Breast epithelium (tissue), 4 donors: ENCODE measurements at regions not wholly inside any gene's neighbourhood (a gene's known extent, or its start where the extent isn't known, plus 50 kb on each side); places are given as distances from the start of the nearest gene placed in this dataset.

Experiments used
- DNase-seq, 2 donors: peaks; one replicate each; pipeline ENCODE4 v3.0.0-alpha.2; 2019; ENCODE audit warnings: low spot score in 2 of 2
- H3K27ac ChIP-seq, 2 donors: fragments of 200-600 bp; sonication (generic) in 1 of 2; one replicate each; pipeline ENCODE4 v1.5.1; 2016 to 2019; ENCODE audit warnings: mild to moderate bottlenecking in 1 of 2
- H3K27me3 ChIP-seq, 2 donors: fragments of 200-600 bp; sonication (generic) in 1 of 2; one replicate each; pipeline versions ENCODE4 v1.5.1 to v1.6.0; 2017 to 2019; ENCODE audit warnings: control low read depth in 1 of 2, mild to moderate bottlenecking in 1 of 2
- H3K36me3 ChIP-seq: fragments of 200-600 bp; one replicate; pipeline ENCODE4 v1.5.1; 2019
- H3K4me1 ChIP-seq, 2 donors: fragments of 200-600 bp; sonication (generic); one replicate each; pipeline ENCODE4 v1.5.1; 2016 to 2019; ENCODE audit warnings: control low read depth in 1 of 2
- H3K4me3 ChIP-seq, 3 donors: fragments of 200-600 bp; sonication (generic); 1 replicate in 2 of 3; 2 replicates in 1 of 3; pipeline ENCODE4 v1.5.1; 2016 to 2019; ENCODE audit warnings: mild to moderate bottlenecking in 3 of 3, moderate library complexity in 2 of 3
- H3K9me3 ChIP-seq, 2 donors: fragments of 200-600 bp; sonication (generic) in 1 of 2; one replicate each; pipeline ENCODE4 v1.5.1; 2016 to 2019; ENCODE audit warnings: control low read depth in 1 of 2
- CTCF ChIP-seq, 3 donors: fragments of 450-650 bp; IDR thresholded peaks; one replicate each; pipeline ENCODE4 v1.5.1; 2016 to 2017; ENCODE audit warnings: antibody characterized with exemption in 3 of 3, mild to moderate bottlenecking in 3 of 3, moderate library complexity in 3 of 3
- POLR2A ChIP-seq: fragments of 450-650 bp; IDR thresholded peaks from one replicate; pipeline ENCODE4 v1.6.1; 2016; ENCODE audit warnings: antibody characterized with exemption, mild to moderate bottlenecking, moderate library complexity
- POLR2AphosphoS5 ChIP-seq, 3 donors: sonication (generic); formaldehyde crosslinking; IDR thresholded peaks; one replicate each; pipeline ENCODE4 v1.6.1; 2017; ENCODE audit warnings: antibody characterized with exemption in 3 of 3
- intact Hi-C: fragments of 100-400 bp; cut with DNase I; formaldehyde crosslinking; loops from one replicate; pipeline ENCODE4 v1.15.1; 2023; ENCODE audit warnings: low total_unique reads

GRCh38 chr18:34094148-34094547 is 130.6 kb downstream of the NOL4 start:
- no peak for TF ChIP-seq CTCF (IDR thresholded peaks at IDR 0.05)
- no peak for TF ChIP-seq POLR2AphosphoS5 (IDR thresholded peaks at IDR 0.05)
- TF ChIP-seq POLR2A, result no peak
- no peak overlapping the region for H3K4me3 ChIP-seq
- no peak overlapping the region for H3K27ac ChIP-seq
- no peaks in the 10 kb centered on the region for H3K4me1 ChIP-seq
- no peaks in the 10 kb centered on the region for H3K9me3 ChIP-seq
- H3K36me3 ChIP-seq, result no peaks in the 10 kb centered on the region
- intact Hi-C loops, result no loop called here
- no peaks in the 10 kb centered on the region for H3K27me3 ChIP-seq
- no peak for DNase-seq

- Histone ChIP-seq H3K9me3 (no peaks in the 10 kb centered on the region), H3K27me3 (no peaks in the 10 kb centered on the region), H3K4me1 (no peaks in the 10 kb centered on the region), H3K27ac (no peak overlapping the region), H3K4me3 (no peak overlapping the region), H3K36me3 (no peaks in the 10 kb centered on the region)
- TF ChIP-seq POLR2A (no peak), CTCF (IDR thresholded peaks at IDR 0.05) (no peak), POLR2AphosphoS5 (IDR thresholded peaks at IDR 0.05) (no peak)
- intact Hi-C loops, result no loop called here
- no peak for DNase-seq
These were observed 131.9 kb downstream of the NOL4 start for GRCh38 chr18:34092796-34093195.

GRCh38 chr18:34086370-34086769 is 138.3 kb downstream of the NOL4 start:
- H3K4me3 ChIP-seq, result no peak overlapping the region
- no peaks in the 10 kb centered on the region for H3K27me3 ChIP-seq
- H3K27ac ChIP-seq, result no peak overlapping the region
- DNase-seq, result no peak
- TF ChIP-seq CTCF (IDR thresholded peaks at IDR 0.05) (no peak), POLR2A (no peak), POLR2AphosphoS5 (IDR thresholded peaks at IDR 0.05) (no peak)
- no peaks in the 10 kb centered on the region for H3K36me3 ChIP-seq
- no peaks in the 10 kb centered on the region for H3K9me3 ChIP-seq
- H3K4me1 ChIP-seq, result no peaks in the 10 kb centered on the region
- intact Hi-C loops, result no loop called here

GRCh38 chr18:34085140-34085739 is 139.5 kb downstream of the NOL4 start:
- Histone ChIP-seq H3K9me3 (no peaks in the 10 kb centered on the region), H3K27ac (no peak overlapping the region), H3K27me3 (no peaks in the 10 kb centered on the region), H3K4me3 (no peak overlapping the region), H3K4me1 (no peaks in the 10 kb centered on the region), H3K36me3 (no peaks in the 10 kb centered on the region)
- intact Hi-C loops, result no loop called here
- TF ChIP-seq CTCF (IDR thresholded peaks at IDR 0.05), result no peak
- TF ChIP-seq POLR2A, result no peak
- no peak for TF ChIP-seq POLR2AphosphoS5 (IDR thresholded peaks at IDR 0.05)
- DNase-seq, result no peak

GRCh38 chr18:34084635-34085034 is 140.1 kb downstream of the NOL4 start:
- Histone ChIP-seq H3K9me3 (no peaks in the 10 kb centered on the region), H3K36me3 (no peaks in the 10 kb centered on the region), H3K4me1 (no peaks in the 10 kb centered on the region), H3K4me3 (no peak overlapping the region), H3K27ac (no peak overlapping the region), H3K27me3 (no peaks in the 10 kb centered on the region)
- DNase-seq, result no peak
- intact Hi-C loops, result no loop called here
- TF ChIP-seq CTCF (IDR thresholded peaks at IDR 0.05), result no peak
- no peak for TF ChIP-seq POLR2A
- TF ChIP-seq POLR2AphosphoS5 (IDR thresholded peaks at IDR 0.05), result no peak
